GM21423 (cell line): ENCODE measurements at regions not wholly inside any gene's neighbourhood (a gene's known extent, or its start where the extent isn't known, plus 50 kb on each side); places are given as distances from the start of the nearest gene placed in this dataset.
"Not testable (repeated sequence)": the region's sequence is repeated elsewhere in the genome, so short reads cannot be mapped to it uniquely, and the experiment has no call there.

ENCODE experiments used
- ATAC-seq: cut with Tn5 transposase; IDR thresholded peaks from one replicate; pipeline ENCODE4 v1.9.1; 2021; ENCODE audit warnings: mild to moderate bottlenecking, moderate library complexity; ENCODE audit not compliant: unreplicated experiment

GRCh38 chr11:116667318-116667717, 105.5 kb downstream of the BUD13 start:
- ATAC-seq, result not testable (repeated sequence)

GRCh38 chr11:116666673-116667249, 106.0 kb downstream of the BUD13 start:
- not testable (repeated sequence) for ATAC-seq

GRCh38 chr11:116665523-116665922, 107.3 kb downstream of the BUD13 start:
- no peak for ATAC-seq

- no peak for ATAC-seq
Observed at GRCh38 chr11:116661056-116661455, 111.7 kb downstream of the BUD13 start.

GRCh38 chr11:116660011-116660410, 112.8 kb downstream of the BUD13 start:
- no peak for ATAC-seq

- no peak for ATAC-seq
Observed at GRCh38 chr11:116658876-116659535, 113.8 kb downstream of the BUD13 start.

- no peak for ATAC-seq
Observed at GRCh38 chr11:116657842-116658825, 114.7 kb downstream of the BUD13 start.

GRCh38 chr11:116656011-116656410, 116.8 kb downstream of the BUD13 start:
- ATAC-seq, result no peak

- no peak for ATAC-seq
Observed at GRCh38 chr11:116654526-116654925, 118.3 kb downstream of the BUD13 start.

- ATAC-seq, result no peak
Observed at GRCh38 chr11:116653206-116653605, 119.6 kb downstream of the BUD13 start.

- ATAC-seq, result no peak
Observed at GRCh38 chr11:116651737-116652237, 121.0 kb downstream of the BUD13 start.

- no peak for ATAC-seq
Observed at GRCh38 chr11:116651098-116651736, 121.6 kb downstream of the BUD13 start.

- no peak for ATAC-seq
Observed at GRCh38 chr11:116650052-116650451, 122.7 kb downstream of the BUD13 start.

GRCh38 chr11:116649268-116649667, 123.5 kb downstream of the BUD13 start:
- ATAC-seq, result no peak

- ATAC-seq, result no peak
Observed at GRCh38 chr11:116648247-116649174, 124.3 kb downstream of the BUD13 start.

- ATAC-seq, result no peak
Observed at GRCh38 chr11:116647305-116648080, 125.3 kb downstream of the BUD13 start.

GRCh38 chr11:116646191-116646590, 126.6 kb downstream of the BUD13 start:
- ATAC-seq, result no peak

- ATAC-seq, result no peak
Observed at GRCh38 chr11:116644941-116645305, 127.9 kb downstream of the BUD13 start.
